ENCODE measurements at regions not wholly inside any gene's neighbourhood (a gene's known extent, or its start where the extent isn't known, plus 50 kb on each side); places are given as distances from the start of the nearest gene placed in this dataset.

GRCh38 chr2:217656316-217656715 is 346.5 kb downstream of the TNS1 start:
- no peak for DNase-seq (ENCODE audit: low read depth)

- DNase-seq (ENCODE audit: low read depth) = no peak
These were observed 347.1 kb downstream of the TNS1 start for GRCh38 chr2:217655651-217656050.

- DNase-seq (ENCODE audit: low read depth) = no peak
These were observed 348.6 kb downstream of the TNS1 start for GRCh38 chr2:217654168-217654567.

GRCh38 chr2:217652761-217653639 is 349.8 kb downstream of the TNS1 start:
- DNase-seq (ENCODE audit: low read depth) = no peak

DNA sequence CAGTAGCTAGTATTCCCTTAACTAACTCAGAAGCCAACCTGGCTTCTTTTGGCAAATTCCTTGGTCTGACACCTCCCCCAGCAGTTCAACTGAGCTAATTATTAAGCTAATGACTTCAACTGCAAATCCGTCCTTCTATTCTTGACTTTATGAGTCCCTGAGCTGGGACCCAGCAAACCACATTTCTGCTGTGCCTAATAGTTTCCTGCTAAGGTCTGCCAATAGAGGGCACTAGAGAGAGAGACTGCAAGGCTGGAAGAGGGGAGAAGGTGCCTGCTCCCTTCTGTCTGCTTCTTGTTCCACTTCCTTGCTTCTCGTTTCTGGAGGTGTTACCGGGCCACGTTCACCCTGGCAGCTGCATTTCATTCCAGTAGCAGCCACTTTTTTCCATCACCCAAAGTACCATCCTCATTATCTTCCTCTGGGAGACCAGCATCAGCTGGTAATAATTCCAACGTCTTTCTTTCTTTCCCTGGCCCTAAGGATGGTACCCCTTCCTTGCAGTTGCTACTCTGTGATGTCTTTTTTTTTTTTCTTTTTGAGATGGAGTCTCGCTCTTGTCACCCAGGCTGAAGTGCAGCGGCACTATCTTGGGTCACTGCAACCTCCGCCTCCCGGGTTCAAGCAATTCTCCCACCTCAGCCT is 352.0 kb downstream of the TNS1 start:
- no peak for DNase-seq (ENCODE audit: low read depth)

GRCh38 chr2:217650229-217650628 is 352.6 kb downstream of the TNS1 start:
- DNase-seq (ENCODE audit: low read depth) = no peak

GRCh38 chr2:217647925-217648324 is 354.9 kb downstream of the TNS1 start:
- no peak for DNase-seq (ENCODE audit: low read depth)

DNA sequence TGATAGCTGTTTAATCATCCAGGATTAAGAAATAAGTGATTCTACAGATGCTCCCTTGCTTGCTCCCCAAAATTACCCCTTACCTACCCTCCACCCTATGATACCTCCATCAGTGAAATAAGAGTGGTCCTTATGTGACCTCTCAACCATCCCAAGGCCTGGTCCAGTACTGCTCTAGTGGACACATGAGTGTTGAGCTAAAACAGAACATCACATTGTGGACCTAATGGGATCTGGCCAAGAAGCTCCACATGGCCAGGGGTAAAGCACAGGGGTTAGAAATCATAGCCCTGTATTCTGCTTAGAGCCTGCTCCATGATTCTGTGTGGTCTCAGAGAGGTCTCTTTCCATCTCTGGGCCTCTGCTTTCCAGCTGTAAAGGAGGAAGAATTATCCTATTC is 355.6 kb downstream of the TNS1 start:
- no peak for DNase-seq (ENCODE audit: low read depth)

GRCh38 chr2:217645896-217646295 is 356.9 kb downstream of the TNS1 start:
- no peak for DNase-seq (ENCODE audit: low read depth)

DNA sequence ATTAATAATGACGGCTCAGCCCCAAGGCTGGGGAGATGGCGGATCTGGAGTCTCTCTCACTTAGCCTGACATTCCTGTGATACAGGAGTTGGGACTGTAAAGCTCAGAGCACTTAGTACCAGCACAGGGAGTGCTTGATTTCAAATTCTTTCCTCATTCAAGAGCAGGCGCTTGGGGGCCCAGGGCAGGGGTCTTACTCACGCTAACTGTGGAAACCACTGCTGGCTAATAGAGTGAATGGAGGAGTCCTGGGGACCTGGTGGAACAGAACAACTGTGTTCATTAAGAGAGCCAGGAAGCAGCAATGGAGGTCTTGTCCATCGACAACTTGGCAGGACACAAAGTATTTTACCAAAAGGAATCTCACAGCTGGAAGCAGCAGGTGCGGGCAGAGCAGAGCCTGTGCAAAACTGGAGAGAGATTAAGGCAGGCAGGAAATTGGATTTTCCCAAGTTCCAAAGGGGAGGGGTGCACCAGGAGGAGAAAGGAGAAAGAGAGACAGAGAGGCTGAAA is 358.9 kb downstream of the TNS1 start:
- DNase-seq (ENCODE audit: low read depth) = no peak

DNA sequence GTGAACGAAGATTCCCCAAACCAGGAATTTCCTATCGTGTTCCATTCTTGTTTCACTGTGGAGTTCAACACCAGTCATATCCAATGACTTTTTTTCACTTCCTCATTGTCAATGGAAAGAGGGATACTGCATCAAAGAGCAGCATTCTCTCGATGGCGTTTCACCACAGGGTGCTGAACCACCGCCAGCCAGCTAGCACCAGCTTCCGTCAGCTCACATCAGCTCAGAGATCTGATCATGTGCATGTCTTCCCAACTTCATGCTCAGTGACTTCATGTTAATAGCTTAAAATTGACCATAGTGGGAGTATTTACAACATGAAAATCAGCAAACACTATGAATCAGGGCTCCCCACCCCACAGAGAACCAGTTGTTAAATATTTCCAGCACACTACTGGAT is 359.9 kb downstream of the TNS1 start:
- no peak for DNase-seq (ENCODE audit: low read depth)

DNA sequence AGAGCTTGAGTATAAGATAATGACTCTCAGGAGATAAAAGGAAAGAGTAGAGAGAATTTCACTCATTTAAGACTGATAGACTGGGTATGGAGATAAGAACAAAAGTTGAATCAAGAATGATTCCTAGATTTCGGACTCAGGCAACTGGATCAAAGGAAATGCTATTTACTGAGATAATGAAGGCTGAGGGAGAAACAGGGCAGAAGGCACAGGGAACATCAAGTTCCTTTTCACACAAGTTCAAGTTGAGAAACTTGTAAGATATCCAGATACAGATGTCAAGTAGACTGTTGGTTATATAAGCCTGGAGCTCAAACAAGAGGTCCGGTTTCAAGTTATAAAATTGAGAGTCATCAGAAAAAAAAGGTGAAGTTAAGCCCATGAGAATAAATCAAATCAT is 360.8 kb downstream of the TNS1 start:
- DNase-seq (ENCODE audit: low read depth) = no peak

GRCh38 chr2:217639481-217639880 is 363.3 kb downstream of the TNS1 start:
- DNase-seq (ENCODE audit: low read depth) = no peak

- no peak for DNase-seq (ENCODE audit: low read depth)
These were observed 364.3 kb downstream of the TNS1 start for GRCh38 chr2:217638533-217638932.

GRCh38 chr2:217638031-217638430 is 364.8 kb downstream of the TNS1 start:
- DNase-seq (ENCODE audit: low read depth) = no peak

GRCh38 chr2:217636991-217637561 is 365.7 kb downstream of the TNS1 start:
- no peak for DNase-seq (ENCODE audit: low read depth)

DNA sequence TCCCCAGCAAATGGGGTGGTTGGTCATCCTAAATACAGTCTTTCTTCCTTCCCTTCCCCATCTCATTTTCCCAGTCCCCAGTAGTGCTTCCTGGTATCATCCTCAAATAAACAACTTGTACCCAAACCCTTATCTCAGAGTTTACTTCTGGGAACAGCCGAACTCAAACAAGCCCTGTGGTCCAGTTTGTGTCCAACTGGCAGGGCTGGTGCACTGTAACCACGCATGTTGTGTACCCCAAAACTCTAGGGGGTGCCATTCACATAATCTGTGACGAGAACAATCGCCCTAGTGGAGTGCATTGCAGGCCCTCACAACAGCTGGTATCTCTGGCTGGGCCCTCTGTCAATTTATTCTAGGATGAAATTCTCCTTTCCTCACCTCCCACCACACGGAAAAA is 366.2 kb downstream of the TNS1 start:
- no peak for DNase-seq (ENCODE audit: low read depth)

DNA sequence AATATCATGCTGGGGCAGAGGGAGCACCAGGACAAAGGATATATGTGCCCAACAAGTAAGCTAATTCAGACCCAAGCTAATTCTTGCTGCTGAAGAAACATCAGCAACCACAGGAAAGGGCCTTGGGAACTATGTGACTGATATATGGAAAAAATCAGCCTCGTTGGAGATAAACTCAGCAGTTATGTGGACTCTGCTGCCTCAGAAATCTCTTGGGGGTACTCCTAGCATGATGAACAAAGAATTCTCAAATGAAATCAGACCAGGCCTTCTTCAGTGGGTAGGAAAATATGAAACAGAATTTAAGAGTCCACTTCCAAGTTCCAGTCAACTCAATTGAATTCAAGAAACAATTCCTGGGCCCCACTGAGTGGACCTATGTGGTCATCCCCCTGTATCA is 367.9 kb downstream of the TNS1 start:
- DNase-seq (ENCODE audit: low read depth) = no peak

- no peak for DNase-seq (ENCODE audit: low read depth)
These were observed 370.8 kb downstream of the TNS1 start for GRCh38 chr2:217632043-217632442.

DNA sequence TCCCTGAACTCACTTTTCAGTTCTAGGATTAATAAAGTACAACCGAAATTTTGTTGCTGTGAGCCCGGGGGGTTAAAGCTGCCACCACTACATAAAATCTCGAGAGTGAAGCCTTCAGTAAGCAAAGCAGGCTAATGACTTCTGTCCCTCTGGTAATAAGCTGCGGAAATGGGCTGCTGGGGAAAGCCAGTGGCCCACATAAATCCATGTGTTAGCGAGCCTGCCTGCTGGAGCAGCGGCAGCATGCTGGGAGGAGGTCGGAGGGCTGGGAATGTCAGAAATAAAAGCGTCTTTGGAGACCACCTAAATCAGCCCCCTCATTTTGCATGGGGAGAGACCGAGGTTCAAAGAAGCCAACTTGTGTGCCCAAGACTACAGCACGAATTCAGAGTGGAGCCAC is 371.7 kb downstream of the TNS1 start:
- DNase-seq (ENCODE audit: low read depth) = no peak

GRCh38 chr2:217629347-217629746 is 373.4 kb downstream of the TNS1 start:
- no peak for DNase-seq (ENCODE audit: low read depth)

DNA sequence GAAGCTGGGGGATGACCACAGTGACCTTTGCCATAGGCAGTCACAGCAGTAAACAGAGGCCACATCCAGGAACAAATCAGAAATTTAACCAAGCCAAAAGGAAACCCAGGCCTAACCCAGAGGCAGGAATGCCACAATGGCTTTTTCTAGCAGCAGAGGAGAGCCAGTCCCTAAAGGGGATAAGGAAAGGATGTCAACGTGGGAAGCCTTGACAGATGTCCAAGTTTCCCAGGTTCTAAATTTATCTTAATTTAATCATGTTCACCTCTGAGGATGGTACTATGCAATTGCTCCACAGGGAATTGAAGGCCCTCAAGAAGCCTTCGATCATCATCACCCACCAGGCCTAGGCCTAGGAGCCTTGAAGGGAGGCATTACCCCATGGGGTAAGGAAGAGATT is 374.7 kb downstream of the TNS1 start:
- DNase-seq (ENCODE audit: low read depth) = no peak

DNA sequence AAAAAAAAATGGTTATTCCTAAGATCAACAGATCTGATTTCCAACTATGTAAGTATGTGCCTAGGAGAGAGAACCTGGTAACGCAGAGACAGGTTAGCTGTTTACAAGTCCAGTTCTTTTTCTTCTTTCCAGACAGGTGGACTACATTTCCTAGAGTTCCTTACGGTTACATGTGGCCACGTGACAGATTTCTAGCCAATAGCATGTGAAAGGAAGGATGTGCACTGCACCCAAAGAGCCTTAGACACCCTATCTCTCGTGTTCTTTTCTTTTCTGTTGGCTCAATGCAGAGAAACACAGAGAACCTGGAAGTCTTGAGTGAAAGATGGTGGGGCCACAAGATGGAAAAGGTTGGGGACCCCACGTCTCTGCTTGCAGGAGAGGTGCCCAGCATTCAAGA is 375.9 kb downstream of the TNS1 start:
- no peak for DNase-seq (ENCODE audit: low read depth)

Data from stimulated activated CD8-positive, alpha-beta memory T cell treated with anti-CD3 and anti-CD28 coated beads, Interleukin-4, amount 100 ng/mL, for 24 hours (primary cell).